ENCODE measurements at regions not wholly inside any gene's neighbourhood (a gene's known extent, or its start where the extent isn't known, plus 50 kb on each side); places are given as distances from the start of the nearest gene placed in this dataset.
A peak's percentile ranks its signal among the peaks of the same experiment; 100 is the strongest.

DNA sequence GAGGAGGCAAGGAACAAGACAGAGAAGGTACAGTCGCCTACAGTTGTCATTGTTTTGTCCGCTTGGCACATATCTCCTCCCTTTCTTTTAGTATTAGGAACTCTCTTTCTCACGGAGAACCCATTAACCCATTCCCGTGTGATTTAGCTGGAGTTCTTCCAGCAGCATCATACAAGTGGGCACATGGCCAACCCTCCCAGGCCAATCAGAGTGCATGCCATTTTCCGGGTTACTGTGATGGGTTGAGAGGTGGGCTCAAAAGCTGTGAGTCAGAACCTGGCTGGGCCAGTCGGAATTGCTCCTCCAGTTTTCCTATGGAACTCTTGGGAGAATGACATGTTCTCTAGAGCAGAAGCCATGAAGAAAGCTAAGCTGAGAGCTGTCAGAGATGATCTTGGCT, 83.1 kb upstream of the SOD1 start:
- H3K4me2 ChIP-seq: peak overlapping the region in 3 of 11 experiments; percentile 51 to 77 (median 62); a peak in 4 of 22 replicates
- peaks cover 12 to 25% (median 17%) of the 10 kb centered on the region in 11 experiments for H3K9me3 ChIP-seq (replicated peaks in 1 of 11)
- H3K27ac ChIP-seq: peak overlapping the region in 1 of 11 experiments; percentile 12; a peak in 1 of 22 replicates
- H3K36me3 ChIP-seq: peaks cover 0 to 6% (median 0%) of the 10 kb centered on the region in 11 experiments; a peak in 2 of 22 replicates
- H3K4me1 ChIP-seq: peaks cover 4 to 23% (median 8%) of the 10 kb centered on the region in 10 experiments; a peak in 17 of 20 replicates
- H4K20me1 ChIP-seq: no peaks in the 10 kb centered on the region
- H3K4me3 ChIP-seq: no peak overlapping the region
- no peaks in the 10 kb centered on the region for H3K27me3 ChIP-seq
- H3K9ac ChIP-seq: no peak overlapping the region
- no peak for TF ChIP-seq Cebpa-rat (IDR thresholded peaks at IDR 0.05)

DNA sequence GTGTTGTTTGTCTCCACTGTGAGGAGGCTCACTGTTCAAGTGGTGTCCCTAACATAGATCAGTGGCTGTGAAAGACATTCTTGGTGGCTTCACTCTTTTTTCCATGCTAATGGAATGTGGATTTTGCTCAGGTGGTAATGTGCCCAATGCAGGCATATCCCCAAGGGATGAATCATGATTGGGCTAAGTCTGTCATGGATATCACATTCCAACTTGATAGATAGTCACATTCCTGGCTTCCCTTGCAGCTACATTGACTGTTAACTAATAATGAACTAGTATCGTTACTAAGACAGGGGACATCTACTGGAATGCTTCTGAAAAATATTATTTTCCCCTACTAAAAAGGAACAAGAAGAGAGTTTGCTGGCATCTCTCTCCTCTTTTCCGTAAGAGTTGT, 86.3 kb upstream of the SOD1 start:
- H3K4me3 ChIP-seq: no peak overlapping the region
- no peaks in the 10 kb centered on the region for H3K27me3 ChIP-seq
- peaks cover 12 to 25% (median 17%) of the 10 kb centered on the region in 11 experiments for H3K9me3 ChIP-seq (replicated peaks in 1 of 11)
- peaks cover 0 to 6% (median 0%) of the 10 kb centered on the region in 11 experiments; a peak in 2 of 22 replicates for H3K36me3 ChIP-seq
- H4K20me1 ChIP-seq: no peaks in the 10 kb centered on the region
- peaks cover 20 to 41% (median 25%) of the 10 kb centered on the region in 10 experiments for H3K4me1 ChIP-seq
- TF ChIP-seq Cebpa-rat (IDR thresholded peaks at IDR 0.05): no peak
- H3K9ac ChIP-seq: no peak overlapping the region
- no peak overlapping the region for H3K4me2 ChIP-seq
- no peak overlapping the region for H3K27ac ChIP-seq

DNA sequence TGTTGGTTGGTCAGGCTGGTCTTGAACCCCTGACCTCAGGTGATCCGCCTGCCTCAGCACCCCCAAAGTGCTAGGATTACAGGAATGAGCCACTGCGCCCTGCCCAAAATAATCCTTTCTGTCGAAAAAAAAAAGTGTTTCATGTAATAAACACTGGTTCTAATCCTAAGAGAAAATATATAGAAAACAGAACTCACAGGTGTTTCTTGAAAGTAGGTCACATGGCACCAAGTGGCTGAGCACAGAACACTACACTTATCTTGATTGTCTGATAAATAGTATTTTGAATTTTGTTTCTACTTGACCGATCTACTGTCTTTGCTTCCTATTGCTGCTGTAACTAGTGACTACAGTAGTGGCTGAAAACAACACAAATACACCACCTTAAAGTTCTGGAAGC, 87.6 kb upstream of the SOD1 start:
- peaks cover 15 to 28% (median 24%) of the 10 kb centered on the region in 10 experiments for H3K4me1 ChIP-seq
- H3K27me3 ChIP-seq: no peaks in the 10 kb centered on the region
- H3K27ac ChIP-seq: no peak overlapping the region
- no peak overlapping the region for H3K9ac ChIP-seq
- H3K9me3 ChIP-seq (replicated peaks in 1 of 11): peaks cover 12 to 25% (median 17%) of the 10 kb centered on the region in 11 experiments
- H3K4me2 ChIP-seq: peak overlapping the region in 6 of 11 experiments; percentile 3 to 59 (median 36); a peak in 7 of 22 replicates
- no peak overlapping the region for H3K4me3 ChIP-seq
- TF ChIP-seq Cebpa-rat (IDR thresholded peaks at IDR 0.05): no peak
- H3K36me3 ChIP-seq: peaks cover 0 to 6% (median 0%) of the 10 kb centered on the region in 11 experiments; a peak in 2 of 22 replicates
- H4K20me1 ChIP-seq: no peaks in the 10 kb centered on the region

DNA sequence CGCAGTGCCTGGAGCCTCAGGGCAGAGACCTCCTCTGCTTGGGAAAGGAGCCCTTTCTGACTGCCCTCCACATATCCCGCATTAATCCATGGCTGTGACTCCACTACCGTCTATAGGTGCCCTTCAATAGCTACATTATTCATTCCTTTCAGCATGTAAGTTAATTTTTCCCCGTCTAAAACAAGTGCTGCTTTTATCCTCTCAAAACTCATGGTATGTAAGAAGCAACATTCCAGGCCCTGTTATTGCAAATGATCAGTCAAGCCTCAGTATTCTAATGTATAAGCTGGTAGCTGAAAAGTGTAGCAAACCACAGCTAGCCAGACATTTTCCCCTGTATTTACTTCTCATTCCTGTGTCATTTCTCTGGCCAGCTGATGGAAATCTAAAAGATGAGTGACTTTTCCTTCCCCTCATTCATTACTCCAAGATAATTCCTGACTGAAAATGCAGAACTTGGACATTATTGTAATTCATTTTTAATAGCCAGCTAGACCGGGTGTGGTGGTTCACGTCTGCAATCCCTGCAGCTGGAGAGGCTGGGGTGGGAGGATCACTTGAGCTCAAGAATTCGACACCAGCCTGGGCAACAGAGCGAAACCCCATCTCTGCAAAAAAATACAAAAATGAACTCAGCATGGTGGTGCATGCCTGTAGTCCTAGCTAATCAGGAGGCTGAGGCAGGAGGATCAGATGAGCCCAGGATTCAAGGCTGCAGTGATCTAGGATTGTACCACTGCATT, 88.5 kb upstream of the SOD1 start:
- H3K9me3 ChIP-seq (replicated peaks in 1 of 11): peaks cover 12 to 25% (median 17%) of the 10 kb centered on the region in 11 experiments

DNA sequence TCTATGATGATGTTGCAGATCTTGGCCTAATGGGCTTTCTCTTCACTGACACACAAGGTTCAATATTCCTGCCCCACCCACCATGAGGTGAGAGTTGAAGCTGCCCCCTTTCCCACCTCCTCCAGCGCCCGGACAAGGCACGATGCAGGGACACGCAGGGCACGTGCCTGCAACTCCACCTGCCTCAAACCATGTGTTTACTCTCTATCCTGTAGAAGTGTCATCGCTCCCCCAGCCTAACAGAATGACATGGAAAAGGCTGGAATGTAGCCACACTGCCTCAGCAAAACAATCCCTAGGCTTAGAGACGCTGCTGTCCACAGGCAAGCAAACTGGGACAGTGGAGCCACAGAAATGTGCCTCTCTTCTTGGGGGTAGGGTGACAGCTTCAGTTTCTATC, 92.9 kb upstream of the SOD1 start:
- H3K4me2 ChIP-seq: no peak overlapping the region

More for the DNA sequence above, 88.5 kb upstream of the SOD1 start:
- Histone ChIP-seq H3K36me3 (peaks cover 0 to 8% (median 0%) of the 10 kb centered on the region in 11 experiments; a peak in 2 of 22 replicates), H3K4me3 (no peak overlapping the region), H3K27ac (no peak overlapping the region; a peak in 1 of 22 replicates), H3K27me3 (no peaks in the 10 kb centered on the region), H3K9ac (no peak overlapping the region), H3K4me2 (peak overlapping the region; percentile 11 to 59 (median 41); a peak in 20 of 22 replicates), H4K20me1 (no peaks in the 10 kb centered on the region), H3K4me1 (peaks cover 14 to 26% (median 23%) of the 10 kb centered on the region in 10 experiments)
- TF ChIP-seq Cebpa-rat (IDR thresholded peaks at IDR 0.05): no peak

DNA sequence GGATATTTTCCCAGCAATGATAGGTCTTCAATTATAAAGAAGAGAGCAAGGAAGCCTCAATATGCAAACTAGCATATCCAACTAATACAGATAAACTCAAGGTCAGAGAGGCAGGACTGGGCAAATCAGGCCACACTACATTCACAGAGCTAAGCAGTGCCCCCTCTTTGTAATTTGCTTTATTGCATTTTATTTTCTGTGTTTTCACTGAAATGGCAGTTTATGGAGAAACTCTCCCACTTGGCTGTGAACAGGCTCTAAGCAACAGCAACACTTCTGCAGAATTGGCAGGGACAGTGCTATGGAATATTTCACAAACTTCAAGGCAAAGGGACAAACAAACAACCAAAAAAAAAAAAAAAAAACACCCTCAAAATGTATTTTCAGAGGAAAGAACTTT, 93.4 kb upstream of the SOD1 start:
- Histone ChIP-seq H4K20me1 (no peaks in the 10 kb centered on the region), H3K36me3 (peaks cover 0 to 9% (median 0%) of the 10 kb centered on the region in 11 experiments; a peak in 3 of 22 replicates), H3K4me2 (no peak overlapping the region), H3K4me3 (no peak overlapping the region), H3K9me3 (replicated peaks in 1 of 11) (no peaks in the 10 kb centered on the region), H3K27ac (no peak overlapping the region), H3K9ac (no peak overlapping the region), H3K4me1 (peaks cover 11 to 20% (median 14%) of the 10 kb centered on the region in 10 experiments), H3K27me3 (no peaks in the 10 kb centered on the region)
- no peak for TF ChIP-seq Cebpa-rat (IDR thresholded peaks at IDR 0.05)

More for the DNA sequence above, 92.9 kb upstream of the SOD1 start:
- Histone ChIP-seq H3K27me3 (no peaks in the 10 kb centered on the region), H3K9me3 (replicated peaks in 1 of 11) (no peaks in the 10 kb centered on the region), H3K4me3 (no peak overlapping the region), H3K4me1 (peaks cover 14 to 22% (median 19%) of the 10 kb centered on the region in 10 experiments), H4K20me1 (no peaks in the 10 kb centered on the region), H3K36me3 (peaks cover 0 to 9% (median 0%) of the 10 kb centered on the region in 11 experiments; a peak in 3 of 22 replicates), H3K9ac (no peak overlapping the region), H3K27ac (no peak overlapping the region)
- TF ChIP-seq Cebpa-rat (IDR thresholded peaks at IDR 0.05): no peak

DNA sequence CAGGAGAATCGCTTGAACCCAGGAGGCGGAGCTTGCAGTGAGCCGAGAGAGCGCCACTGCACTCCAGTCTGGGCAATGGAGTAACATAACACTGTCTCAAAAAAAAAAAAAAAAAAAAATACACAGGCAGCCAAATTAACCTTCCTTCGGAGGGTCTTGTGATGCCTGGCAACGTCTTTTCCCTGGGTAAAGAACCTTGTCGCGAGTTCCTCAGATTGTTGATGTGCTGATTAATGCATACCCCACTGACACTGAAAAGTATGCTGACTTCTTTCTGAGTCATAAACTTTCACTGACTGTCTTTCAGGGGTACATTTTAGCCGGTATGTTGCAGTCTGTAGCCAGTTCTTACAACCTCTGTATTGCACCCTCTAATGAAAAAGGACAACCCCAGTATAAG, 95.1 kb upstream of the SOD1 start:
- Histone ChIP-seq H3K4me2 (no peak overlapping the region), H3K9me3 (replicated peaks in 1 of 11) (no peaks in the 10 kb centered on the region), H3K36me3 (peaks cover 0 to 9% (median 0%) of the 10 kb centered on the region in 11 experiments; a peak in 3 of 22 replicates), H3K4me1 (peaks cover 0 to 18% (median 12%) of the 10 kb centered on the region in 10 experiments; a peak in 18 of 20 replicates), H3K27me3 (no peaks in the 10 kb centered on the region), H4K20me1 (no peaks in the 10 kb centered on the region), H3K9ac (no peak overlapping the region), H3K4me3 (no peak overlapping the region), H3K27ac (no peak overlapping the region)
- no peak for TF ChIP-seq Cebpa-rat (IDR thresholded peaks at IDR 0.05)

DNA sequence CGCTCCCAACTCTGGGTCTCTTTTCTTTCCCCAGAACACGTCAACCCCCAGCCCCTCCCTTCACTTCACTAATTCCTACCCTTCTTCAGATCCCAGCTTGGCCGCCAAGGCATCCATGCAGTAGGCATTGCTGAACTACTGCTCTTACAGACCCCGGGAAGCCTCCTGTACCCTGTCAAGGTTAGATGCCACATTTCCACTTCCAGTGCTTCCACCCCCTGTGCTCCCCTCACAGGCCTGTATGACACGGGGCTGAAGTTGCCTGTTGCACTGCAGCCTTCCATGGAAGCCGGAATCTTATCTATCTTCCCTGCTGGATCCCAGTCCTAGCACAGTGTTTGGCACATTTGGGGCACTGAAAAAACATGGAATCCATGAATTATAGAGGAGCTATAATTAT, 99.0 kb upstream of the SOD1 start:
- peak overlapping the region in 9 of 11 experiments; percentile 90 to 98 (median 95); a peak in 18 of 22 replicates for H3K4me2 ChIP-seq
- peak overlapping the region in 7 of 10 experiments; percentile 69 to 84 (median 76); a peak in 15 of 20 replicates for H3K4me3 ChIP-seq

More for the DNA sequence above, 99.0 kb upstream of the SOD1 start:
- peaks cover 0 to 6% (median 0%) of the 10 kb centered on the region in 11 experiments; a peak in 2 of 22 replicates for H3K36me3 ChIP-seq
- peak overlapping the region in 7 of 11 experiments; percentile 81 to 91 (median 85); a peak in 11 of 22 replicates for H3K27ac ChIP-seq
- peak overlapping the region in 8 of 11 experiments; percentile 80 to 87 (median 84); a peak in 11 of 22 replicates for H3K9ac ChIP-seq
- TF ChIP-seq Cebpa-rat (IDR thresholded peaks at IDR 0.05): no peak
- H3K27me3 ChIP-seq: peaks cover 11 to 28% (median 15%) of the 10 kb centered on the region in 11 experiments; a peak in 16 of 22 replicates
- no peaks in the 10 kb centered on the region for H3K9me3 ChIP-seq (replicated peaks in 1 of 11)
- H4K20me1 ChIP-seq: peaks cover 0 to 31% (median 0%) of the 10 kb centered on the region in 11 experiments; a peak in 9 of 22 replicates
- H3K4me1 ChIP-seq: peaks cover 13 to 39% (median 33%) of the 10 kb centered on the region in 10 experiments; a peak in 19 of 20 replicates

Data from BLaER1 treated with 17β-estradiol and CSF1 and Interleukin-3, amounts not matched to agents 10 nM and 100 nM (cell line).